HCT116 (cell line): ENCODE measurements at regions not wholly inside any gene's neighbourhood (a gene's known extent, or its start where the extent isn't known, plus 50 kb on each side); places are given as distances from the start of the nearest gene placed in this dataset.

Experiments used
- EZH2 ChIP-seq: fragments of 200-600 bp; sonication (generic); IDR thresholded peaks from 2 replicates; pipeline ENCODE4 v1.6.1; 2017; ENCODE audit warnings: antibody characterized with exemption, mixed run types
- POLR2A ChIP-seq: IDR thresholded peaks from 2 replicates; pipeline ENCODE4 v1.7.0; 2011; ENCODE audit warnings: borderline replicate concordance; ENCODE audit not compliant: insufficient read depth, insufficient read length; ENCODE audit errors: extremely low read depth
- SP1 ChIP-seq: IDR thresholded peaks from 2 replicates; pipeline ENCODE4 v1.6.1; 2012; ENCODE audit warnings: low read depth
- TCF7L2 ChIP-seq: IDR thresholded peaks from 2 replicates; pipeline ENCODE4 v1.7.0; 2011; ENCODE audit warnings: borderline replicate concordance, inconsistent platforms; ENCODE audit not compliant: insufficient read depth, insufficient read length; ENCODE audit errors: extremely low read depth
- TF ChIP-seq, protein P1 (sequence below), 3 experiments: fragments of 200-600 bp in 1 of 3; sonication (generic) in 1 of 3; IDR thresholded peaks in 2 of 3; conservative IDR thresholded peaks in 1 of 3; 2 replicates each; pipeline ENCODE4 v1.5.1; 2012 to 2017; ENCODE audit warnings: low read depth in 2 of 3, low read length in 2 of 3, antibody characterized with exemption in 1 of 3, borderline replicate concordance in 1 of 3, control low read depth in 1 of 3, mild to moderate bottlenecking in 1 of 3, mixed read lengths in 1 of 3, mixed run types in 1 of 3, moderate library complexity in 1 of 3; ENCODE audit not compliant: insufficient read depth in 1 of 3
- TF ChIP-seq, protein P2 (sequence below): IDR thresholded peaks from 2 replicates; pipeline ENCODE4 v1.6.1; 2012; ENCODE audit warnings: low read depth

DNA sequence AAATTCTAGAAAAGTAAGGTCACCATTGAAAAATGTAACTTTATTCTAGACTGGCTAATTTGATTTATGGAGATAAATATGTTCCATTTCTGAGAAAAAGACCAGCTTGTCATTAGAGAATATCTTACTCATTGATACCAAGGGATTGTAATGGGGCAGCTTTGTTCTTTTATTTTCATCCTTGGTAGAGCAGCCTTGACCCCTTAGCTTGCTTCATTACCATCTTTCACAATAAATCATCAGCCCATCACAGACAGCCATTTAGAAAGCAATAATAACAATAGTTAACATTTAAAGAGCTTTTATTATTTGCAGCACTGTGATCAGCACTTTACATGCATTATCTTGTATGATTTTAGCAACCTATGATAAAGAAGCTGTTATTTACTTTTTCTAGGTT, 253.6 kb downstream of the C3orf38 start:
- TF ChIP-seq, protein P1, sequence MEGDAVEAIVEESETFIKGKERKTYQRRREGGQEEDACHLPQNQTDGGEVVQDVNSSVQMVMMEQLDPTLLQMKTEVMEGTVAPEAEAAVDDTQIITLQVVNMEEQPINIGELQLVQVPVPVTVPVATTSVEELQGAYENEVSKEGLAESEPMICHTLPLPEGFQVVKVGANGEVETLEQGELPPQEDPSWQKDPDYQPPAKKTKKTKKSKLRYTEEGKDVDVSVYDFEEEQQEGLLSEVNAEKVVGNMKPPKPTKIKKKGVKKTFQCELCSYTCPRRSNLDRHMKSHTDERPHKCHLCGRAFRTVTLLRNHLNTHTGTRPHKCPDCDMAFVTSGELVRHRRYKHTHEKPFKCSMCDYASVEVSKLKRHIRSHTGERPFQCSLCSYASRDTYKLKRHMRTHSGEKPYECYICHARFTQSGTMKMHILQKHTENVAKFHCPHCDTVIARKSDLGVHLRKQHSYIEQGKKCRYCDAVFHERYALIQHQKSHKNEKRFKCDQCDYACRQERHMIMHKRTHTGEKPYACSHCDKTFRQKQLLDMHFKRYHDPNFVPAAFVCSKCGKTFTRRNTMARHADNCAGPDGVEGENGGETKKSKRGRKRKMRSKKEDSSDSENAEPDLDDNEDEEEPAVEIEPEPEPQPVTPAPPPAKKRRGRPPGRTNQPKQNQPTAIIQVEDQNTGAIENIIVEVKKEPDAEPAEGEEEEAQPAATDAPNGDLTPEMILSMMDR (IDR thresholded peaks at IDR 0.05 in 2 of 3, conservative IDR thresholded peaks at IDR 0.05 in 1 of 3; ENCODE audit: borderline replicate concordance in 1 of 3, insufficient read depth in 1 of 3, low read depth in 2 of 3, low read length in 2 of 3) = no peak
- TF ChIP-seq, protein P2, sequence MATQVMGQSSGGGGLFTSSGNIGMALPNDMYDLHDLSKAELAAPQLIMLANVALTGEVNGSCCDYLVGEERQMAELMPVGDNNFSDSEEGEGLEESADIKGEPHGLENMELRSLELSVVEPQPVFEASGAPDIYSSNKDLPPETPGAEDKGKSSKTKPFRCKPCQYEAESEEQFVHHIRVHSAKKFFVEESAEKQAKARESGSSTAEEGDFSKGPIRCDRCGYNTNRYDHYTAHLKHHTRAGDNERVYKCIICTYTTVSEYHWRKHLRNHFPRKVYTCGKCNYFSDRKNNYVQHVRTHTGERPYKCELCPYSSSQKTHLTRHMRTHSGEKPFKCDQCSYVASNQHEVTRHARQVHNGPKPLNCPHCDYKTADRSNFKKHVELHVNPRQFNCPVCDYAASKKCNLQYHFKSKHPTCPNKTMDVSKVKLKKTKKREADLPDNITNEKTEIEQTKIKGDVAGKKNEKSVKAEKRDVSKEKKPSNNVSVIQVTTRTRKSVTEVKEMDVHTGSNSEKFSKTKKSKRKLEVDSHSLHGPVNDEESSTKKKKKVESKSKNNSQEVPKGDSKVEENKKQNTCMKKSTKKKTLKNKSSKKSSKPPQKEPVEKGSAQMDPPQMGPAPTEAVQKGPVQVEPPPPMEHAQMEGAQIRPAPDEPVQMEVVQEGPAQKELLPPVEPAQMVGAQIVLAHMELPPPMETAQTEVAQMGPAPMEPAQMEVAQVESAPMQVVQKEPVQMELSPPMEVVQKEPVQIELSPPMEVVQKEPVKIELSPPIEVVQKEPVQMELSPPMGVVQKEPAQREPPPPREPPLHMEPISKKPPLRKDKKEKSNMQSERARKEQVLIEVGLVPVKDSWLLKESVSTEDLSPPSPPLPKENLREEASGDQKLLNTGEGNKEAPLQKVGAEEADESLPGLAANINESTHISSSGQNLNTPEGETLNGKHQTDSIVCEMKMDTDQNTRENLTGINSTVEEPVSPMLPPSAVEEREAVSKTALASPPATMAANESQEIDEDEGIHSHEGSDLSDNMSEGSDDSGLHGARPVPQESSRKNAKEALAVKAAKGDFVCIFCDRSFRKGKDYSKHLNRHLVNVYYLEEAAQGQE = no peak
- TF ChIP-seq SP1 (no peak), POLR2A (no peak), EZH2 (no peak), TCF7L2 (no peak)
